ENCODE measurements at regions not wholly inside any gene's neighbourhood (a gene's known extent, or its start where the extent isn't known, plus 50 kb on each side); places are given as distances from the start of the nearest gene placed in this dataset.
A peak's percentile ranks its signal among the peaks of the same experiment; 100 is the strongest.

GRCh38 chr1:87165177-87165576 lies 163.5 kb upstream of the LMO4 start:
- intact Hi-C loops (cut with DNase I; ENCODE audit: low total_unique reads): loop anchor here (2.0 kb wide), 1 partner anchor 22 kb away; no protein-coding TSS in a partner anchor
- no peaks in the 10 kb centered on the region for H3K27me3 ChIP-seq
- no peak for DNase-seq (ENCODE audit: low spot score in 2 of 2)
- no peak overlapping the region for H3K27ac ChIP-seq
- no peaks in the 10 kb centered on the region for H3K4me1 ChIP-seq
- H3K4me3 ChIP-seq: no peak overlapping the region
- TF ChIP-seq POLR2AphosphoS5 (IDR thresholded peaks at IDR 0.05): no peak
- TF ChIP-seq, protein P1, sequence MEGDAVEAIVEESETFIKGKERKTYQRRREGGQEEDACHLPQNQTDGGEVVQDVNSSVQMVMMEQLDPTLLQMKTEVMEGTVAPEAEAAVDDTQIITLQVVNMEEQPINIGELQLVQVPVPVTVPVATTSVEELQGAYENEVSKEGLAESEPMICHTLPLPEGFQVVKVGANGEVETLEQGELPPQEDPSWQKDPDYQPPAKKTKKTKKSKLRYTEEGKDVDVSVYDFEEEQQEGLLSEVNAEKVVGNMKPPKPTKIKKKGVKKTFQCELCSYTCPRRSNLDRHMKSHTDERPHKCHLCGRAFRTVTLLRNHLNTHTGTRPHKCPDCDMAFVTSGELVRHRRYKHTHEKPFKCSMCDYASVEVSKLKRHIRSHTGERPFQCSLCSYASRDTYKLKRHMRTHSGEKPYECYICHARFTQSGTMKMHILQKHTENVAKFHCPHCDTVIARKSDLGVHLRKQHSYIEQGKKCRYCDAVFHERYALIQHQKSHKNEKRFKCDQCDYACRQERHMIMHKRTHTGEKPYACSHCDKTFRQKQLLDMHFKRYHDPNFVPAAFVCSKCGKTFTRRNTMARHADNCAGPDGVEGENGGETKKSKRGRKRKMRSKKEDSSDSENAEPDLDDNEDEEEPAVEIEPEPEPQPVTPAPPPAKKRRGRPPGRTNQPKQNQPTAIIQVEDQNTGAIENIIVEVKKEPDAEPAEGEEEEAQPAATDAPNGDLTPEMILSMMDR (IDR thresholded peaks at IDR 0.05): no peak
- TF ChIP-seq POLR2A (IDR thresholded peaks at IDR 0.05): no peak
- no peaks in the 10 kb centered on the region for H3K9me3 ChIP-seq
- H3K36me3 ChIP-seq: no peaks in the 10 kb centered on the region

- Histone ChIP-seq H3K9me3 (no peaks in the 10 kb centered on the region), H3K4me3 (no peak overlapping the region), H3K27ac (peak overlapping the region in 1 of 2 donors; percentile 19), H3K36me3 (no peaks in the 10 kb centered on the region), H3K27me3 (no peaks in the 10 kb centered on the region), H3K4me1 (no peaks in the 10 kb centered on the region)
- DNase-seq (ENCODE audit: low spot score in 2 of 2): no peak
- TF ChIP-seq POLR2AphosphoS5 (IDR thresholded peaks at IDR 0.05) (no peak), POLR2A (IDR thresholded peaks at IDR 0.05) (no peak)
- TF ChIP-seq, protein P1 (IDR thresholded peaks at IDR 0.05): no peak
- intact Hi-C loops (cut with DNase I; ENCODE audit: low total_unique reads): no loop called here
Measured at GRCh38 chr1:87167157-87167789, 161.4 kb upstream of the LMO4 start.

- H3K27me3 ChIP-seq: no peaks in the 10 kb centered on the region
- DNase-seq (ENCODE audit: low spot score in 2 of 2): no peak
- no peaks in the 10 kb centered on the region for H3K9me3 ChIP-seq
- no peak overlapping the region for H3K4me3 ChIP-seq
- intact Hi-C loops (cut with DNase I; ENCODE audit: low total_unique reads): no loop called here
- H3K4me1 ChIP-seq: no peaks in the 10 kb centered on the region
- TF ChIP-seq, protein P1 (IDR thresholded peaks at IDR 0.05): peak in 1 of 3 donors; percentile 26
- no peak for TF ChIP-seq POLR2A (IDR thresholded peaks at IDR 0.05)
- no peaks in the 10 kb centered on the region for H3K36me3 ChIP-seq
- peak overlapping the region in 1 of 2 donors; percentile 19 for H3K27ac ChIP-seq
Measured at GRCh38 chr1:87167848-87168525, 160.7 kb upstream of the LMO4 start.

DNA sequence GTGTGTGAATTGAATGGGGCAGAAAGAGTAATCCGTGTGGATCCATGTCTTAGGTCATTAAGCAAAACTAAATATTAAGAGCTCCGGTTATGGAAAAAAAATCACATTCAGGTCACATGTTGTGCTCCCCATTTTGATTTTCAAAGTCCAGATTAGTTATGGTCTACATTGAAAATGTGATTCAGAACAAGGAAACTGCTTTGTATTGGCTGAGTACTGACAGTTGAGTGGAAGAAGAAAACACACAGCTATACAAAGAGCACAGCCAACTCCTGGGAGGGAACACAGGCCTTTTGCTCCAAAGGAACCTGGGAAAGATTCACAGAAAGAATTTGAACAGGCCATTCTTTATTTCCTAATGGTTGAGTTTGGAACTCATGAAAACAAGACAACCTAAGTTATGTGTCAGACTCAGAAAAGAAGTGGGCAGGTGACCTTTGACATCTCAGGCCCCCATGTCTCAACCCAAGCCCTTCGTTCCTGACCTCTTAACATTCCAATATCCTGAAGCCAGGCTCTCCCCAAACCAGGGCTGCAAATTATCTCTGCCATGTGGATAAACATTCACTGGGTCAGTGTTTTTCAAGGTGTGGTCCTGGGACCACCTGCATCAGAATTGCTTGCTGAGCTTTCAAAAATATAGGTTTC lies 159.3 kb upstream of the LMO4 start:
- no peaks in the 10 kb centered on the region for H3K4me1 ChIP-seq
- TF ChIP-seq POLR2AphosphoS5 (IDR thresholded peaks at IDR 0.05) (no peak), POLR2A (IDR thresholded peaks at IDR 0.05) (no peak)
- TF ChIP-seq, protein P1 (IDR thresholded peaks at IDR 0.05): no peak
- intact Hi-C loops (cut with DNase I; ENCODE audit: low total_unique reads): no loop called here
- no peaks in the 10 kb centered on the region for H3K9me3 ChIP-seq
- DNase-seq (ENCODE audit: low spot score in 2 of 2): no peak
- H3K4me3 ChIP-seq: no peak overlapping the region
- H3K27ac ChIP-seq: no peak overlapping the region
- H3K27me3 ChIP-seq: no peaks in the 10 kb centered on the region
- no peaks in the 10 kb centered on the region for H3K36me3 ChIP-seq

GRCh38 chr1:87170157-87170556 lies 158.5 kb upstream of the LMO4 start:
- no peak overlapping the region for H3K27ac ChIP-seq
- TF ChIP-seq, protein P1 (IDR thresholded peaks at IDR 0.05): no peak
- TF ChIP-seq POLR2A (IDR thresholded peaks at IDR 0.05): no peak
- no peak for TF ChIP-seq POLR2AphosphoS5 (IDR thresholded peaks at IDR 0.05)
- DNase-seq (ENCODE audit: low spot score in 2 of 2): no peak
- no peaks in the 10 kb centered on the region for H3K27me3 ChIP-seq
- intact Hi-C loops (cut with DNase I; ENCODE audit: low total_unique reads): no loop called here
- no peaks in the 10 kb centered on the region for H3K9me3 ChIP-seq
- H3K36me3 ChIP-seq: no peaks in the 10 kb centered on the region
- H3K4me3 ChIP-seq: no peak overlapping the region
- H3K4me1 ChIP-seq: no peaks in the 10 kb centered on the region

All from breast epithelium (tissue), 4 donors.